ENCODE measurements at regions not wholly inside any gene's neighbourhood (a gene's known extent, or its start where the extent isn't known, plus 50 kb on each side); places are given as distances from the start of the nearest gene placed in this dataset.

- DNase-seq (ENCODE audit: low read depth, low spot score): no peak
- H3K4me3 ChIP-seq (ENCODE audit: insufficient read length, low read depth): no peak overlapping the region
- H3K36me3 ChIP-seq (ENCODE audit: insufficient read depth, insufficient read length, low read length): no peaks in the 10 kb centered on the region
- no peaks in the 10 kb centered on the region for H3K9me3 ChIP-seq (ENCODE audit: insufficient read depth, low read length)
- H3K4me1 ChIP-seq (ENCODE audit: insufficient read depth, insufficient read length): no peaks in the 10 kb centered on the region
- no peaks in the 10 kb centered on the region for H3K27me3 ChIP-seq (ENCODE audit: insufficient read depth, insufficient read length)
- TF ChIP-seq ZNF274 (IDR thresholded peaks at IDR 0.05; ENCODE audit: low read depth, low read length) (no peak), YY1 (IDR thresholded peaks at IDR 0.05; ENCODE audit: insufficient read depth, insufficient read length) (no peak), SUZ12 (IDR thresholded peaks at IDR 0.05; ENCODE audit: extremely low read depth, insufficient read depth, insufficient read length) (no peak)
- H3K9ac ChIP-seq (ENCODE audit: insufficient read length, low read depth): no peak overlapping the region
Observed at GRCh38 chr4:38489924-38490639, 173.9 kb upstream of the KLF3 start.

- Histone ChIP-seq H3K27me3 (ENCODE audit: insufficient read depth, insufficient read length) (no peaks in the 10 kb centered on the region), H3K9me3 (ENCODE audit: insufficient read depth, low read length) (no peaks in the 10 kb centered on the region), H3K9ac (ENCODE audit: insufficient read length, low read depth) (no peak overlapping the region), H3K4me1 (ENCODE audit: insufficient read depth, insufficient read length) (no peaks in the 10 kb centered on the region), H3K36me3 (ENCODE audit: insufficient read depth, insufficient read length, low read length) (no peaks in the 10 kb centered on the region), H3K4me3 (ENCODE audit: insufficient read length, low read depth) (no peak overlapping the region)
- DNase-seq (ENCODE audit: low read depth, low spot score): no peak
- no peak for TF ChIP-seq ZNF274 (IDR thresholded peaks at IDR 0.05; ENCODE audit: low read depth, low read length)
- no peak for TF ChIP-seq SUZ12 (IDR thresholded peaks at IDR 0.05; ENCODE audit: extremely low read depth, insufficient read depth, insufficient read length)
- no peak for TF ChIP-seq YY1 (IDR thresholded peaks at IDR 0.05; ENCODE audit: insufficient read depth, insufficient read length)
Observed at GRCh38 chr4:38490753-38491446, 173.1 kb upstream of the KLF3 start.

GRCh38 chr4:38491854-38492478 lies 172.0 kb upstream of the KLF3 start:
- no peak for TF ChIP-seq YY1 (IDR thresholded peaks at IDR 0.05; ENCODE audit: insufficient read depth, insufficient read length)
- TF ChIP-seq ZNF274 (IDR thresholded peaks at IDR 0.05; ENCODE audit: low read depth, low read length): no peak
- TF ChIP-seq SUZ12 (IDR thresholded peaks at IDR 0.05; ENCODE audit: extremely low read depth, insufficient read depth, insufficient read length): no peak
- Histone ChIP-seq H3K4me1 (ENCODE audit: insufficient read depth, insufficient read length) (no peaks in the 10 kb centered on the region), H3K4me3 (ENCODE audit: insufficient read length, low read depth) (no peak overlapping the region), H3K9me3 (ENCODE audit: insufficient read depth, low read length) (no peaks in the 10 kb centered on the region), H3K9ac (ENCODE audit: insufficient read length, low read depth) (no peak overlapping the region), H3K27me3 (ENCODE audit: insufficient read depth, insufficient read length) (no peaks in the 10 kb centered on the region), H3K36me3 (ENCODE audit: insufficient read depth, insufficient read length, low read length) (no peaks in the 10 kb centered on the region)
- DNase-seq (ENCODE audit: low read depth, low spot score): no peak

- no peak overlapping the region for H3K9ac ChIP-seq (ENCODE audit: insufficient read length, low read depth)
- no peaks in the 10 kb centered on the region for H3K27me3 ChIP-seq (ENCODE audit: insufficient read depth, insufficient read length)
- no peaks in the 10 kb centered on the region for H3K4me1 ChIP-seq (ENCODE audit: insufficient read depth, insufficient read length)
- no peak for DNase-seq (ENCODE audit: low read depth, low spot score)
- H3K36me3 ChIP-seq (ENCODE audit: insufficient read depth, insufficient read length, low read length): no peaks in the 10 kb centered on the region
- H3K9me3 ChIP-seq (ENCODE audit: insufficient read depth, low read length): no peaks in the 10 kb centered on the region
- H3K4me3 ChIP-seq (ENCODE audit: insufficient read length, low read depth): no peak overlapping the region
- no peak for TF ChIP-seq YY1 (IDR thresholded peaks at IDR 0.05; ENCODE audit: insufficient read depth, insufficient read length)
- TF ChIP-seq SUZ12 (IDR thresholded peaks at IDR 0.05; ENCODE audit: extremely low read depth, insufficient read depth, insufficient read length): no peak
- no peak for TF ChIP-seq ZNF274 (IDR thresholded peaks at IDR 0.05; ENCODE audit: low read depth, low read length)
Observed at GRCh38 chr4:38493066-38493465, 170.9 kb upstream of the KLF3 start.

- no peak for DNase-seq (ENCODE audit: low read depth, low spot score)
- Histone ChIP-seq H3K4me3 (ENCODE audit: insufficient read length, low read depth) (no peak overlapping the region), H3K9ac (ENCODE audit: insufficient read length, low read depth) (no peak overlapping the region), H3K4me1 (ENCODE audit: insufficient read depth, insufficient read length) (no peaks in the 10 kb centered on the region), H3K27me3 (ENCODE audit: insufficient read depth, insufficient read length) (no peaks in the 10 kb centered on the region), H3K9me3 (ENCODE audit: insufficient read depth, low read length) (no peaks in the 10 kb centered on the region), H3K36me3 (ENCODE audit: insufficient read depth, insufficient read length, low read length) (no peaks in the 10 kb centered on the region)
- TF ChIP-seq YY1 (IDR thresholded peaks at IDR 0.05; ENCODE audit: insufficient read depth, insufficient read length) (no peak), SUZ12 (IDR thresholded peaks at IDR 0.05; ENCODE audit: extremely low read depth, insufficient read depth, insufficient read length) (no peak), ZNF274 (IDR thresholded peaks at IDR 0.05; ENCODE audit: low read depth, low read length) (no peak)
Observed at GRCh38 chr4:38495446-38495845, 168.6 kb upstream of the KLF3 start.

GRCh38 chr4:38497121-38497520 lies 166.9 kb upstream of the KLF3 start:
- no peaks in the 10 kb centered on the region for H3K36me3 ChIP-seq (ENCODE audit: insufficient read depth, insufficient read length, low read length)
- no peak overlapping the region for H3K4me3 ChIP-seq (ENCODE audit: insufficient read length, low read depth)
- no peak for TF ChIP-seq SUZ12 (IDR thresholded peaks at IDR 0.05; ENCODE audit: extremely low read depth, insufficient read depth, insufficient read length)
- TF ChIP-seq ZNF274 (IDR thresholded peaks at IDR 0.05; ENCODE audit: low read depth, low read length): no peak
- no peak for TF ChIP-seq YY1 (IDR thresholded peaks at IDR 0.05; ENCODE audit: insufficient read depth, insufficient read length)
- no peak overlapping the region for H3K9ac ChIP-seq (ENCODE audit: insufficient read length, low read depth)
- no peak for DNase-seq (ENCODE audit: low read depth, low spot score)
- no peaks in the 10 kb centered on the region for H3K4me1 ChIP-seq (ENCODE audit: insufficient read depth, insufficient read length)
- H3K27me3 ChIP-seq (ENCODE audit: insufficient read depth, insufficient read length): no peaks in the 10 kb centered on the region
- H3K9me3 ChIP-seq (ENCODE audit: insufficient read depth, low read length): no peaks in the 10 kb centered on the region

- Histone ChIP-seq H3K9ac (ENCODE audit: insufficient read length, low read depth) (no peak overlapping the region), H3K4me1 (ENCODE audit: insufficient read depth, insufficient read length) (no peaks in the 10 kb centered on the region), H3K9me3 (ENCODE audit: insufficient read depth, low read length) (no peaks in the 10 kb centered on the region), H3K27me3 (ENCODE audit: insufficient read depth, insufficient read length) (no peaks in the 10 kb centered on the region), H3K36me3 (ENCODE audit: insufficient read depth, insufficient read length, low read length) (no peaks in the 10 kb centered on the region), H3K4me3 (ENCODE audit: insufficient read length, low read depth) (no peak overlapping the region)
- TF ChIP-seq ZNF274 (IDR thresholded peaks at IDR 0.05; ENCODE audit: low read depth, low read length) (no peak), YY1 (IDR thresholded peaks at IDR 0.05; ENCODE audit: insufficient read depth, insufficient read length) (no peak), SUZ12 (IDR thresholded peaks at IDR 0.05; ENCODE audit: extremely low read depth, insufficient read depth, insufficient read length) (no peak)
- no peak for DNase-seq (ENCODE audit: low read depth, low spot score)
Observed at GRCh38 chr4:38499101-38499500, 164.9 kb upstream of the KLF3 start.
